Adrenal gland (tissue), 9 donors: ENCODE measurements at regions not wholly inside any gene's neighbourhood (a gene's known extent, or its start where the extent isn't known, plus 50 kb on each side); places are given as distances from the start of the nearest gene placed in this dataset.
A peak's percentile ranks its signal among the peaks of the same experiment; 100 is the strongest.

Experiments
- DNase-seq, 7 donors: peaks; one replicate each; pipeline ENCODE4 v3.0.0-alpha.2; 2019 to 2020
- H3K27ac ChIP-seq, 5 donors: fragments of 200-600 bp; sonication (generic) in 4 of 5; 1 replicate in 3 of 5; 2 replicates in 2 of 5; pipeline versions ENCODE4 v1.5.1 to v1.8.0; 2016 to 2020; ENCODE audit warnings: mild to moderate bottlenecking in 1 of 5
- H3K27me3 ChIP-seq: fragments of 200-600 bp; 2 replicates; pipeline ENCODE4 v1.8.0; 2021
- H3K36me3 ChIP-seq, 2 donors: fragments of 200-600 bp; replicated peaks in 1 of 2; 1 replicate in 1 of 2; 2 replicates in 1 of 2; pipeline versions ENCODE4 v1.5.1 to v1.8.0; 2018 to 2022
- H3K4me1 ChIP-seq, 2 donors: fragments of 200-600 bp; replicated peaks in 1 of 2; 1 replicate in 1 of 2; 2 replicates in 1 of 2; pipeline versions ENCODE4 v1.5.1 to v1.8.0; 2018 to 2021
- H3K4me3 ChIP-seq, 4 donors: fragments of 200-600 bp; sonication (generic) in 3 of 4; one replicate each; pipeline ENCODE4 v1.5.1; 2016 to 2018
- H3K9me3 ChIP-seq, 3 donors: fragments of 200-600 bp; sonication (generic) in 1 of 3; replicated peaks in 1 of 3; 1 replicate in 2 of 3; 2 replicates in 1 of 3; pipeline versions ENCODE4 v1.5.1 to v1.8.0; 2016 to 2021
- POLR2A ChIP-seq, 2 donors: fragments of 450-650 bp; IDR thresholded peaks; one replicate each; pipeline ENCODE4 v1.6.1; 2017; ENCODE audit warnings: antibody characterized with exemption in 2 of 2, mild to moderate bottlenecking in 2 of 2, moderate library complexity in 1 of 2
- WGBS, 4 donors: extraction: QIAGEN DNeasy Blood & Tissue Kit in 2 of 4; methylation state at CpG; one replicate each; pipeline versions ENCODE4 v1.1.5 to v1.1.7; 2013 to 2017; 5-methylcytosine and 5-hydroxymethylcytosine counted together
- intact Hi-C, 2 donors: fragments of 100-400 bp; cut with DNase I; formaldehyde crosslinking; loops; one replicate each; pipeline versions ENCODE4 v1.14.1 to v1.15.0; 2022 to 2023
- TF ChIP-seq, protein P1 (sequence below), 6 experiments: fragments of 450-650 bp in 4 of 6; fragments of 200-600 bp in 2 of 6; sonication (generic) in 1 of 6; IDR thresholded peaks; 1 replicate in 5 of 6; 2 replicates in 1 of 6; pipeline versions ENCODE4 v1.5.1 to v1.8.0; 2016 to 2021; ENCODE audit warnings: antibody characterized with exemption in 6 of 6, mild to moderate bottlenecking in 2 of 6, moderate library complexity in 1 of 6
- donor health status: healthy with polysubstance abuse.
- donor health status: Bipolar disorder and iron deficiency.
- donor health status: DM: yes; HTN: yes; CAD: no.
- donor health status: DM: no; HTN: no; CAD: no.
- donor health status: DM: no; HTN: no; CAD: no.

DNA sequence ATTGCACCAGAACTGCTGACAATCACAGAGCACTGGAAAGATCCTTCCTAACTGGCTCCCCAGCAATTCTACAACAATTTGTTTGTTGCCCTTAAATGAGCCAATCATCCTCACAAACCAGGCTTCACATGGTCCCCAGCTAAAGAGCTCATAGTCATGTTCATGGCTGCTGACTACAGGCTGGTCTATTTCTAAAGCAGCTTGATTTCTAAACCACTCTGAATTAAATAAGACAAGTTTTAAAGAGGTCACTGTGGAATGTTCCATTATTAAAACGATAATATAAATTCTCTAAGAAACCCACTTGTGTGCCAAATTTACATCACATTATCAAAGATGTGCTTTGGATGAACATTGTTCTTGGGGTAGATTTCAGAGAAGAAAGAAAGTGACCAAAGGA lies 110.7 kb downstream of the COPS8 start:
- Histone ChIP-seq H3K27me3 (no peaks in the 10 kb centered on the region), H3K4me3 (no peak overlapping the region), H3K36me3 (no peaks in the 10 kb centered on the region), H3K27ac (no peak overlapping the region), H3K9me3 (no peaks in the 10 kb centered on the region), H3K4me1 (peaks cover under 1 to 10% of the 10 kb centered on the region in 2 donors)
- DNase-seq = no peak
- intact Hi-C loops = no loop called here
- TF ChIP-seq, protein P1, sequence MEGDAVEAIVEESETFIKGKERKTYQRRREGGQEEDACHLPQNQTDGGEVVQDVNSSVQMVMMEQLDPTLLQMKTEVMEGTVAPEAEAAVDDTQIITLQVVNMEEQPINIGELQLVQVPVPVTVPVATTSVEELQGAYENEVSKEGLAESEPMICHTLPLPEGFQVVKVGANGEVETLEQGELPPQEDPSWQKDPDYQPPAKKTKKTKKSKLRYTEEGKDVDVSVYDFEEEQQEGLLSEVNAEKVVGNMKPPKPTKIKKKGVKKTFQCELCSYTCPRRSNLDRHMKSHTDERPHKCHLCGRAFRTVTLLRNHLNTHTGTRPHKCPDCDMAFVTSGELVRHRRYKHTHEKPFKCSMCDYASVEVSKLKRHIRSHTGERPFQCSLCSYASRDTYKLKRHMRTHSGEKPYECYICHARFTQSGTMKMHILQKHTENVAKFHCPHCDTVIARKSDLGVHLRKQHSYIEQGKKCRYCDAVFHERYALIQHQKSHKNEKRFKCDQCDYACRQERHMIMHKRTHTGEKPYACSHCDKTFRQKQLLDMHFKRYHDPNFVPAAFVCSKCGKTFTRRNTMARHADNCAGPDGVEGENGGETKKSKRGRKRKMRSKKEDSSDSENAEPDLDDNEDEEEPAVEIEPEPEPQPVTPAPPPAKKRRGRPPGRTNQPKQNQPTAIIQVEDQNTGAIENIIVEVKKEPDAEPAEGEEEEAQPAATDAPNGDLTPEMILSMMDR (IDR thresholded peaks at IDR 0.05) = no peak
- TF ChIP-seq POLR2A (IDR thresholded peaks at IDR 0.05) = no peak
- 48 to 65% (median 63%) methylated on average over 1 of the region's 1 CpG for WGBS, 4 donors

DNA sequence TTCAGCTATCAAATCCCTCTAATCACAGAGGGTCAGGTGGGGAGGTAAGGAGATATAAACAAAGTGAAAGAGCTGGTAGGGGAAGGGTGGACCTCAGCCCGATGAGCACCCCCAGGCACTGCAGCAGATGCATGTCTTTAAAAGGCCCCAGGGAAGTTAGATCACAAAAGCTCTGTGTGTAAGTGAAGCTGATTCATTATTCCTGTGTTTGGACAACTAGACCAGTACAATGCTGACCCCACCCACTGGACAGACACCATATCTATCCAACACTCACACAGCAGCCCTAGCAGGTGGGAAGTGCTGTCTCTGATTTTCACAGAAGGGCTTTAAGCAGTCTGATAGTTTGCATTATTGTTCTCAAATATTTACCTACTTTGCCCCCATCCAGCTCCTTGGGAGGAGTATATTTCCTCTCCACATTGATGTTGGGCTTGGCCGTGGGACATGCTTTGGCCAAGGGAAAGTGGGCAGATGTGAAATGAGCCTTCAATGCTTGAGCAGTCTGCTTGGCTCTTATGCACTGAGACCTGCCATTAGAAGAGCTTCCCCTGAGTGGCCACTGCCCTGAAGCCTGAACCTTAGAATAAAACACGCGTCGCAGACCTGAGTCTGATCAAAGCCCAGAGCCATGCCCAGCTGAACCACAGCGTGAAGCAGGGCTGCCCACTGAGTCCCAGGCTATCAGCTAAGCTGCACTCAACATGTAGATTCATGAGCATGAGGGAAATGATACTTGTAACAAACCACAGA lies 111.4 kb downstream of the COPS8 start:
- no peaks in the 10 kb centered on the region for H3K9me3 ChIP-seq
- no peaks in the 10 kb centered on the region for H3K27me3 ChIP-seq
- H3K27ac ChIP-seq = no peak overlapping the region
- intact Hi-C loops = no loop called here
- 86 to 92% (median 91%) methylated on average over 6 of the region's 6 CpGs for WGBS, 4 donors
- H3K4me3 ChIP-seq = no peak overlapping the region
- H3K4me1 ChIP-seq = peaks cover 6 to 16% of the 10 kb centered on the region in 2 donors
- no peaks in the 10 kb centered on the region for H3K36me3 ChIP-seq
- DNase-seq = peak in 1 of 7 donors; percentile 20
- TF ChIP-seq POLR2A (IDR thresholded peaks at IDR 0.05) = no peak
- TF ChIP-seq, protein P1 (IDR thresholded peaks at IDR 0.05) = no peak

DNA sequence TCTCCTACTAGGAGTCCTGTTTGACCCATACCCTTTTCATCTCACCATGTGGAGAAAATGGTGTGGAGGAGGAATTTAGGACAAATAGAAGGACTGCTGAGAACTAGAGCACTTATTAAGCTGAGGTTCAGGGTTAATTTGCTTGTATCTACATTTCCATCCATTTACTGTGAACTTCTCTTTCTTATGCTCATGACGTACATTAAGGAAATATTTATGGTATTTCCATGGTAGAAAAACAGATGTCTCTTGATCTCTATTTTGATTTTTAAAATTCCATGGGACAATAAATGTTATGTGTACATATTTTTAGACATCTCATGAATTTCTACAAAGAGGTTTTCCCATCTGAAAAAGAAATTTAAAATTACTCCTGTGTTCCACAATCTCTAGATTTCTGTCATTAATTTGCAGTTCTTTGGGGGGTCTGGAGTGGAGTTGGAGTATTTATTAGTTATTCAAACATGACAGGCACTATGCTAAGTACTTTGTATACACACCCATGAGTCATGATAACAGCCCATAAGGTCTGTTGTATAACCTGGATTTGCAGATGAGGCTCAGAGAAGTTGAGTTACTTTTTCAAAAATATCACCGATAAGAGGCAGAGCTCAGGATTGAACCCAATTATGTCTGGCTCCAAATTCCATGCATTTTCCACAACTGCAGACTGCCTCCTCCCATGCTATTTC lies 112.6 kb downstream of the COPS8 start:
- H3K9me3 ChIP-seq = no peaks in the 10 kb centered on the region
- TF ChIP-seq POLR2A (IDR thresholded peaks at IDR 0.05) = no peak
- TF ChIP-seq, protein P1 (IDR thresholded peaks at IDR 0.05) = no peak
- no peaks in the 10 kb centered on the region for H3K36me3 ChIP-seq
- peaks cover 16% of the 10 kb centered on the region in 2 donors for H3K4me1 ChIP-seq
- 79 to 84% (median 80%) methylated on average over 2 of the region's 2 CpGs for WGBS, 4 donors
- no peak overlapping the region for H3K4me3 ChIP-seq
- DNase-seq = no peak
- no peaks in the 10 kb centered on the region for H3K27me3 ChIP-seq
- H3K27ac ChIP-seq = no peak overlapping the region
- intact Hi-C loops = no loop called here

DNA sequence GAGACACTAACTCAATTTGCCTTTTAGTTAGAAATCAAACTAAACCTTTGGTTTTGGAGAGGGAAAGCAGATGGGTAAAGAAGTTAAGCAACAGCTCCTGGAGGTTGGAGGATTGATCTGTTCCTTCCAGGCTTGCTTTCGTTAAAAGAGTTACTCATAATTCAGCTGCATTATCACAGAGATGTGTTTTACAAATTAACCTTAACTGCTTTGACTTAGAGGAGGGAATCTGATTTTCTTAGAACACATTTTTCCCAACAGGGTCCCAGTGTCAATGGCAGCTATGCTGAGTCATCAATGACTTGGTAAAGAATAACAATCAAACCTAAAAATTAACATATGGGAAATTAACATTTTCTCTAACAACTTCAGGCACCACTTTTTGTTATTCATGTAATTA lies 113.4 kb downstream of the COPS8 start:
- WGBS, 4 donors = 30 to 50% (median 32%) methylated on average over 1 of the region's 1 CpG
- H3K4me1 ChIP-seq = peaks cover 16% of the 10 kb centered on the region in 2 donors
- DNase-seq = no peak
- TF ChIP-seq, protein P1 (IDR thresholded peaks at IDR 0.05) = no peak
- TF ChIP-seq POLR2A (IDR thresholded peaks at IDR 0.05) = no peak
- no peaks in the 10 kb centered on the region for H3K36me3 ChIP-seq
- H3K27me3 ChIP-seq = no peaks in the 10 kb centered on the region
- intact Hi-C loops = no loop called here
- H3K27ac ChIP-seq = no peak overlapping the region
- H3K9me3 ChIP-seq = no peaks in the 10 kb centered on the region
- no peak overlapping the region for H3K4me3 ChIP-seq
